GM23338 (cell line): ENCODE measurements at regions not wholly inside any gene's neighbourhood (a gene's known extent, or its start where the extent isn't known, plus 50 kb on each side); places are given as distances from the start of the nearest gene placed in this dataset.

Experiments
- ATAC-seq: fragments of 200-7000 bp; cut with Tn5 transposase; 3 replicates; pipeline ENCODE4 v1.9.1; 2020
- DNase-seq: peaks from one replicate; pipeline ENCODE4 v3.0.0-alpha.2; 2015; ENCODE audit warnings: low spot score
- H2AFZ ChIP-seq: fragments of 200-600 bp; sonication (generic); 2 replicates; pipeline ENCODE4 v1.8.0; 2016; ENCODE audit warnings: antibody characterized with exemption, mild to moderate bottlenecking, moderate library complexity
- H3F3A ChIP-seq: fragments of 200-600 bp; sonication (generic); replicated peaks from 2 replicates; pipeline ENCODE4 v1.8.0; 2017; ENCODE audit warnings: antibody characterized with exemption, mixed run types, low read depth
- H3K27ac ChIP-seq: fragments of 200-600 bp; sonication (generic); 2 replicates; pipeline ENCODE4 v1.6.1; 2016; ENCODE audit warnings: low read depth
- H3K27me3 ChIP-seq: fragments of 200-600 bp; sonication (generic); 2 replicates; pipeline ENCODE4 v1.8.0; 2016; ENCODE audit warnings: mild to moderate bottlenecking, mixed run types, moderate library complexity; ENCODE audit not compliant: insufficient read depth
- H3K36me3 ChIP-seq: fragments of 200-600 bp; sonication (generic); 2 replicates; pipeline ENCODE4 v1.8.0; 2016; ENCODE audit warnings: mild to moderate bottlenecking; ENCODE audit not compliant: insufficient read depth
- H3K4me1 ChIP-seq: fragments of 200-600 bp; sonication (generic); 2 replicates; pipeline ENCODE4 v1.8.0; 2016; ENCODE audit warnings: mild to moderate bottlenecking, moderate library complexity; ENCODE audit not compliant: insufficient read depth
- H3K4me2 ChIP-seq: fragments of 200-600 bp; sonication (generic); 2 replicates; pipeline ENCODE4 v1.7.1; 2017; ENCODE audit warnings: mixed run types
- H3K4me3 ChIP-seq: fragments of 200-600 bp; sonication (generic); 2 replicates; pipeline ENCODE4 v1.6.1; 2016; ENCODE audit warnings: mixed run types
- H3K79me2 ChIP-seq: fragments of 200-600 bp; sonication (generic); replicated peaks from 2 replicates; pipeline ENCODE4 v1.8.0; 2017; ENCODE audit warnings: mild to moderate bottlenecking; ENCODE audit not compliant: insufficient read depth
- H3K9me2 ChIP-seq: fragments of 200-600 bp; sonication (generic); 2 replicates; pipeline ENCODE4 v1.8.0; 2017; ENCODE audit not compliant: insufficient read depth
- H4K20me1 ChIP-seq: fragments of 200-600 bp; sonication (generic); replicated peaks from 2 replicates; pipeline ENCODE4 v1.8.0; 2017; ENCODE audit warnings: mild to moderate bottlenecking; ENCODE audit not compliant: insufficient read depth
- H3K27ac Mint-ChIP-seq: 2 replicates; pipeline ENCODE4 v1.8.0; 2020; ENCODE audit warnings: inconsistent platforms, mild to moderate bottlenecking, moderate library complexity, mixed read lengths
- H3K27me3 Mint-ChIP-seq: 3 replicates; pipeline ENCODE4 v1.8.0; 2022; ENCODE audit warnings: low read depth, mild to moderate bottlenecking, moderate library complexity, mixed read lengths, inconsistent platforms; ENCODE audit not compliant: insufficient read depth, poor library complexity
- H3K36me3 Mint-ChIP-seq: 3 replicates; pipeline ENCODE4 v1.8.0; 2021; ENCODE audit warnings: low read depth, mild to moderate bottlenecking, inconsistent platforms, moderate library complexity, mixed read lengths
- H3K4me1 Mint-ChIP-seq: 3 replicates; pipeline ENCODE4 v1.8.0; 2020; ENCODE audit warnings: mild to moderate bottlenecking, inconsistent platforms, mixed read lengths
- H3K4me3 Mint-ChIP-seq: 3 replicates; pipeline ENCODE4 v1.8.0; 2021; ENCODE audit warnings: moderate library complexity, mild to moderate bottlenecking, inconsistent platforms, mixed read lengths
- H3K9me3 Mint-ChIP-seq: 3 replicates; pipeline ENCODE4 v1.8.0; 2020; ENCODE audit warnings: moderate library complexity, mild to moderate bottlenecking, inconsistent platforms, mixed read lengths
- CREB1 ChIP-seq: fragments of 250-450 bp; sonication (Bioruptor Pico); IDR thresholded peaks from 2 replicates; pipeline ENCODE4 v1.5.0; 2020; ENCODE audit warnings: low read depth, mild to moderate bottlenecking, moderate library complexity
- CTCF ChIP-seq, 2 experiments: fragments of 200-600 bp in 1 of 2; sonication (generic) in 1 of 2; conservative IDR thresholded peaks; 2 replicates each; pipeline versions ENCODE4 v1.5.1 to v1.6.1; 2016 to 2017; ENCODE audit warnings: antibody characterized with exemption in 2 of 2, low read depth in 2 of 2, mild to moderate bottlenecking in 2 of 2, moderate library complexity in 1 of 2
- EZH2 ChIP-seq: fragments of 200-600 bp; sonication (generic); IDR thresholded peaks from one replicate; pipeline ENCODE4 v1.8.0; 2017; ENCODE audit warnings: antibody characterized with exemption, mild to moderate bottlenecking, low read depth; ENCODE audit not compliant: unreplicated experiment
- EZH2phosphoT487 ChIP-seq: fragments of 200-600 bp; sonication (generic); IDR thresholded peaks from one replicate; pipeline ENCODE4 v1.8.1; 2018; ENCODE audit warnings: antibody characterized with exemption; ENCODE audit not compliant: unreplicated experiment
- JUNB ChIP-seq: IDR thresholded peaks from one replicate; pipeline ENCODE4 v1.6.1; 2016; ENCODE audit warnings: antibody characterized with exemption; ENCODE audit not compliant: unreplicated experiment
- NANOG ChIP-seq: IDR thresholded peaks from 2 replicates; pipeline ENCODE4 v1.6.1; 2016; ENCODE audit warnings: antibody characterized with exemption, borderline replicate concordance
- POLR2AphosphoS5 ChIP-seq: IDR thresholded peaks from 2 replicates; pipeline ENCODE4 v1.6.1; 2016; ENCODE audit warnings: antibody characterized with exemption, low read depth
- STAT1 ChIP-seq: IDR thresholded peaks from one replicate; pipeline ENCODE4 v1.6.1; 2016; ENCODE audit warnings: antibody characterized with exemption; ENCODE audit not compliant: unreplicated experiment
- ZNF114 ChIP-seq: fragments of 250-450 bp; sonication (Bioruptor Pico); IDR thresholded peaks from 2 replicates; pipeline ENCODE4 v1.5.0; 2020; ENCODE audit warnings: mild to moderate bottlenecking, moderate library complexity
- ZNF331 ChIP-seq: fragments of 250-450 bp; sonication (Bioruptor Pico); IDR thresholded peaks from 2 replicates; pipeline ENCODE4 v1.5.0; 2020; ENCODE audit warnings: low read depth, mild to moderate bottlenecking, moderate library complexity
- TF ChIP-seq, protein P1 (sequence below): IDR thresholded peaks from one replicate; pipeline ENCODE4 v1.6.1; 2018; ENCODE audit warnings: antibody characterized with exemption; ENCODE audit not compliant: unreplicated experiment
- TF ChIP-seq, protein P2 (sequence below): IDR thresholded peaks from 2 replicates; pipeline ENCODE4 v1.6.1; 2016; ENCODE audit warnings: antibody characterized with exemption
- TF ChIP-seq, protein P3 (sequence below): fragments of 250-450 bp; sonication (Bioruptor Pico); IDR thresholded peaks from 2 replicates; pipeline ENCODE4 v1.5.0; 2020; ENCODE audit warnings: mild to moderate bottlenecking, moderate library complexity

DNA sequence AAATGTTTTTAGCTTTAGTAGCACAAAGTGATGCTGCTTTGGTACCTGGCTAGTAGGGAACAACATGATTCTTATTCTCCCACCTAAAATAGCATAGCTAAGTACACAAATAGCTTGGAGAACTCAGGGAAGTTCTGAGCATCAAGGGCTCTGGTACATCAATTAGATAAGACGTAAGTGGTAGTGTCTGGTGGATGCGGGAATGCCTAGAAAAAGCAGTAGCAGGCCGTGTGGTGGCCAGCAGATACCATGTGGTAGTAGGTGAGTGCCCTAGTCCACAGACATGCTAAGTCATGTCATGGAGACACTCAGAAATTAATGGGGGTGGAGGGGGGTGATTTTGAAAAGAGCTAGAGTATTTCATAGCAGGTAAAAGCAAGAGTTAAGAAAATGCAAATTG is 347.3 kb upstream of the NOCT start:
- no peak overlapping the region for H3K4me3 ChIP-seq
- no peak for ATAC-seq

More for the DNA sequence above, 347.3 kb upstream of the NOCT start:
- peaks cover 3% of the 10 kb centered on the region for H3K27me3 Mint-ChIP-seq
- peaks cover 6% of the 10 kb centered on the region; the same call in 2 of the 3 replicates for H3K4me1 Mint-ChIP-seq
- H3K4me3 Mint-ChIP-seq, result no peak overlapping the region
- Histone ChIP-seq H3K27me3 (no peaks in the 10 kb centered on the region), H3K36me3 (no peaks in the 10 kb centered on the region), H3F3A (no peaks in the 10 kb centered on the region), H3K4me2 (no peak overlapping the region), H4K20me1 (no peaks in the 10 kb centered on the region), H3K27ac (no peak overlapping the region), H2AFZ (no peak overlapping the region), H3K79me2 (no peaks in the 10 kb centered on the region), H3K4me1 (peaks cover 8% of the 10 kb centered on the region), H3K9me2 (peaks cover 16% of the 10 kb centered on the region)
- no peaks in the 10 kb centered on the region; the same call in 2 of the 3 replicates for H3K9me3 Mint-ChIP-seq
- TF ChIP-seq CTCF (conservative IDR thresholded peaks at IDR 0.05; ENCODE audit: low read depth in 2 of 2) (no peak), ZNF331 (CRISPR knock-in tag) (no peak), POLR2AphosphoS5 (no peak), ZNF114 (CRISPR knock-in tag) (no peak), EZH2phosphoT487 (no peak), STAT1 (no peak), NANOG (no peak), EZH2 (no peak), CREB1 (no peak), JUNB (no peak)
- TF ChIP-seq, protein P1, sequence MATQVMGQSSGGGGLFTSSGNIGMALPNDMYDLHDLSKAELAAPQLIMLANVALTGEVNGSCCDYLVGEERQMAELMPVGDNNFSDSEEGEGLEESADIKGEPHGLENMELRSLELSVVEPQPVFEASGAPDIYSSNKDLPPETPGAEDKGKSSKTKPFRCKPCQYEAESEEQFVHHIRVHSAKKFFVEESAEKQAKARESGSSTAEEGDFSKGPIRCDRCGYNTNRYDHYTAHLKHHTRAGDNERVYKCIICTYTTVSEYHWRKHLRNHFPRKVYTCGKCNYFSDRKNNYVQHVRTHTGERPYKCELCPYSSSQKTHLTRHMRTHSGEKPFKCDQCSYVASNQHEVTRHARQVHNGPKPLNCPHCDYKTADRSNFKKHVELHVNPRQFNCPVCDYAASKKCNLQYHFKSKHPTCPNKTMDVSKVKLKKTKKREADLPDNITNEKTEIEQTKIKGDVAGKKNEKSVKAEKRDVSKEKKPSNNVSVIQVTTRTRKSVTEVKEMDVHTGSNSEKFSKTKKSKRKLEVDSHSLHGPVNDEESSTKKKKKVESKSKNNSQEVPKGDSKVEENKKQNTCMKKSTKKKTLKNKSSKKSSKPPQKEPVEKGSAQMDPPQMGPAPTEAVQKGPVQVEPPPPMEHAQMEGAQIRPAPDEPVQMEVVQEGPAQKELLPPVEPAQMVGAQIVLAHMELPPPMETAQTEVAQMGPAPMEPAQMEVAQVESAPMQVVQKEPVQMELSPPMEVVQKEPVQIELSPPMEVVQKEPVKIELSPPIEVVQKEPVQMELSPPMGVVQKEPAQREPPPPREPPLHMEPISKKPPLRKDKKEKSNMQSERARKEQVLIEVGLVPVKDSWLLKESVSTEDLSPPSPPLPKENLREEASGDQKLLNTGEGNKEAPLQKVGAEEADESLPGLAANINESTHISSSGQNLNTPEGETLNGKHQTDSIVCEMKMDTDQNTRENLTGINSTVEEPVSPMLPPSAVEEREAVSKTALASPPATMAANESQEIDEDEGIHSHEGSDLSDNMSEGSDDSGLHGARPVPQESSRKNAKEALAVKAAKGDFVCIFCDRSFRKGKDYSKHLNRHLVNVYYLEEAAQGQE, result no peak
- TF ChIP-seq, protein P2, sequence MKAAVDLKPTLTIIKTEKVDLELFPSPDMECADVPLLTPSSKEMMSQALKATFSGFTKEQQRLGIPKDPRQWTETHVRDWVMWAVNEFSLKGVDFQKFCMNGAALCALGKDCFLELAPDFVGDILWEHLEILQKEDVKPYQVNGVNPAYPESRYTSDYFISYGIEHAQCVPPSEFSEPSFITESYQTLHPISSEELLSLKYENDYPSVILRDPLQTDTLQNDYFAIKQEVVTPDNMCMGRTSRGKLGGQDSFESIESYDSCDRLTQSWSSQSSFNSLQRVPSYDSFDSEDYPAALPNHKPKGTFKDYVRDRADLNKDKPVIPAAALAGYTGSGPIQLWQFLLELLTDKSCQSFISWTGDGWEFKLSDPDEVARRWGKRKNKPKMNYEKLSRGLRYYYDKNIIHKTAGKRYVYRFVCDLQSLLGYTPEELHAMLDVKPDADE, result no peak
- TF ChIP-seq, protein P3, sequence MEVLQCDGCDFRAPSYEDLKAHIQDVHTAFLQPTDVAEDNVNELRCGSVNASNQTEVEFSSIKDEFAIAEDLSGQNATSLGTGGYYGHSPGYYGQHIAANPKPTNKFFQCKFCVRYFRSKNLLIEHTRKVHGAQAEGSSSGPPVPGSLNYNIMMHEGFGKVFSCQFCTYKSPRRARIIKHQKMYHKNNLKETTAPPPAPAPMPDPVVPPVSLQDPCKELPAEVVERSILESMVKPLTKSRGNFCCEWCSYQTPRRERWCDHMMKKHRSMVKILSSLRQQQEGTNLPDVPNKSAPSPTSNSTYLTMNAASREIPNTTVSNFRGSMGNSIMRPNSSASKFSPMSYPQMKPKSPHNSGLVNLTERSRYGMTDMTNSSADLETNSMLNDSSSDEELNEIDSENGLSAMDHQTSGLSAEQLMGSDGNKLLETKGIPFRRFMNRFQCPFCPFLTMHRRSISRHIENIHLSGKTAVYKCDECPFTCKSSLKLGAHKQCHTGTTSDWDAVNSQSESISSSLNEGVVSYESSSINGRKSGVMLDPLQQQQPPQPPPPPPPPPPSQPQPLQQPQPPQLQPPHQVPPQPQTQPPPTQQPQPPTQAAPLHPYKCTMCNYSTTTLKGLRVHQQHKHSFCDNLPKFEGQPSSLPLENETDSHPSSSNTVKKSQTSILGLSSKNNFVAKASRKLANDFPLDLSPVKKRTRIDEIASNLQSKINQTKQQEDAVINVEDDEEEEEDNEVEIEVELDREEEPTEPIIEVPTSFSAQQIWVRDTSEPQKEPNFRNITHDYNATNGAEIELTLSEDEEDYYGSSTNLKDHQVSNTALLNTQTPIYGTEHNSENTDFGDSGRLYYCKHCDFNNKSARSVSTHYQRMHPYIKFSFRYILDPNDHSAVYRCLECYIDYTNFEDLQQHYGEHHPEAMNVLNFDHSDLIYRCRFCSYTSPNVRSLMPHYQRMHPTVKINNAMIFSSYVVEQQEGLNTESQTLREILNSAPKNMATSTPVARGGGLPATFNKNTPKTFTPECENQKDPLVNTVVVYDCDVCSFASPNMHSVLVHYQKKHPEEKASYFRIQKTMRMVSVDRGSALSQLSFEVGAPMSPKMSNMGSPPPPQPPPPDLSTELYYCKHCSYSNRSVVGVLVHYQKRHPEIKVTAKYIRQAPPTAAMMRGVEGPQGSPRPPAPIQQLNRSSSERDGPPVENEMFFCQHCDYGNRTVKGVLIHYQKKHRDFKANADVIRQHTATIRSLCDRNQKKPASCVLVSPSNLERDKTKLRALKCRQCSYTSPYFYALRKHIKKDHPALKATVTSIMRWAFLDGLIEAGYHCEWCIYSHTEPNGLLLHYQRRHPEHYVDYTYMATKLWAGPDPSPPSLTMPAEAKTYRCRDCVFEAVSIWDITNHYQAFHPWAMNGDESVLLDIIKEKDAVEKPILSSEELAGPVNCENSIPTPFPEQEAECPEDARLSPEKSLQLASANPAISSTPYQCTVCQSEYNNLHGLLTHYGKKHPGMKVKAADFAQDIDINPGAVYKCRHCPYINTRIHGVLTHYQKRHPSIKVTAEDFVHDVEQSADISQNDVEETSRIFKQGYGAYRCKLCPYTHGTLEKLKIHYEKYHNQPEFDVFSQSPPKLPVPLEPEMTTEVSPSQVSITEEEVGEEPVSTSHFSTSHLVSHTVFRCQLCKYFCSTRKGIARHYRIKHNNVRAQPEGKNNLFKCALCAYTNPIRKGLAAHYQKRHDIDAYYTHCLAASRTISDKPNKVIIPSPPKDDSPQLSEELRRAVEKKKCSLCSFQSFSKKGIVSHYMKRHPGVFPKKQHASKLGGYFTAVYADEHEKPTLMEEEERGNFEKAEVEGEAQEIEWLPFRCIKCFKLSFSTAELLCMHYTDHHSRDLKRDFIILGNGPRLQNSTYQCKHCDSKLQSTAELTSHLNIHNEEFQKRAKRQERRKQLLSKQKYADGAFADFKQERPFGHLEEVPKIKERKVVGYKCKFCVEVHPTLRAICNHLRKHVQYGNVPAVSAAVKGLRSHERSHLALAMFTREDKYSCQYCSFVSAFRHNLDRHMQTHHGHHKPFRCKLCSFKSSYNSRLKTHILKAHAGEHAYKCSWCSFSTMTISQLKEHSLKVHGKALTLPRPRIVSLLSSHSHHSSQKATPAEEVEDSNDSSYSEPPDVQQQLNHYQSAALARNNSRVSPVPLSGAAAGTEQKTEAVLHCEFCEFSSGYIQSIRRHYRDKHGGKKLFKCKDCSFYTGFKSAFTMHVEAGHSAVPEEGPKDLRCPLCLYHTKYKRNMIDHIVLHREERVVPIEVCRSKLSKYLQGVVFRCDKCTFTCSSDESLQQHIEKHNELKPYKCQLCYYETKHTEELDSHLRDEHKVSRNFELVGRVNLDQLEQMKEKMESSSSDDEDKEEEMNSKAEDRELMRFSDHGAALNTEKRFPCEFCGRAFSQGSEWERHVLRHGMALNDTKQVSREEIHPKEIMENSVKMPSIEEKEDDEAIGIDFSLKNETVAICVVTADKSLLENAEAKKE (CRISPR knock-in tag), result no peak
- no peak for DNase-seq
- H3K36me3 Mint-ChIP-seq, result no peaks in the 10 kb centered on the region; the same call in 2 of the 3 replicates
- H3K27ac Mint-ChIP-seq, result no peak overlapping the region
